Natural killer cell (primary cell): ENCODE measurements at regions not wholly inside any gene's neighbourhood (a gene's known extent, or its start where the extent isn't known, plus 50 kb on each side); places are given as distances from the start of the nearest gene placed in this dataset.

Experiments
- ATAC-seq, 3 donors: fragments of 150-1000 bp in 2 of 3; fragments of 200-7000 bp in 1 of 3; cut with Tn5 transposase; 1 replicate in 1 of 3; 2 replicates in 2 of 3; pipeline ENCODE4 v1.10.0; 2021; ENCODE audit warnings: mild to moderate bottlenecking in 2 of 3, moderate library complexity in 2 of 3
- DNase-seq, 2 donors: peaks; one replicate each; pipeline versions ENCODE4 v3.0.0 to v3.0.0-alpha.2; 2013 to 2021; ENCODE audit warnings: mixed read lengths in 1 of 2
- H3K27ac ChIP-seq: one replicate; pipeline ENCODE4 v1.5.1; 2013; ENCODE audit warnings: mild to moderate bottlenecking, low read length
- H3K27me3 ChIP-seq: one replicate; pipeline ENCODE4 v1.6.1; 2013; ENCODE audit warnings: low read length; ENCODE audit not compliant: control insufficient read depth, insufficient read depth
- H3K36me3 ChIP-seq: one replicate; pipeline ENCODE4 v1.6.1; 2013; ENCODE audit warnings: low read length; ENCODE audit not compliant: control insufficient read depth, insufficient read depth
- H3K4me1 ChIP-seq: one replicate; pipeline ENCODE4 v1.6.1; 2013; ENCODE audit warnings: low read length; ENCODE audit not compliant: control insufficient read depth, insufficient read depth
- H3K4me3 ChIP-seq: one replicate; pipeline ENCODE4 v1.5.1; 2013; ENCODE audit warnings: low read length
- H3K9me3 ChIP-seq: one replicate; pipeline ENCODE4 v1.6.1; 2013; ENCODE audit warnings: low read length; ENCODE audit not compliant: control insufficient read depth, insufficient read depth
- H3K27ac Mint-ChIP-seq, 2 donors: one replicate each; pipeline ENCODE4 v1.8.0; 2022; ENCODE audit warnings: mild to moderate bottlenecking in 2 of 2, mixed read lengths in 2 of 2, moderate library complexity in 1 of 2
- H3K27me3 Mint-ChIP-seq, 2 donors: one replicate each; pipeline ENCODE4 v1.8.0; 2022; ENCODE audit warnings: low read depth in 2 of 2, mixed read lengths in 2 of 2
- H3K36me3 Mint-ChIP-seq: one replicate; pipeline ENCODE4 v1.8.0; 2022; ENCODE audit warnings: mixed read lengths
- H3K4me1 Mint-ChIP-seq, 2 donors: one replicate each; pipeline ENCODE4 v1.8.0; 2022; ENCODE audit warnings: mixed read lengths in 2 of 2
- H3K4me3 Mint-ChIP-seq: one replicate; pipeline ENCODE4 v1.8.0; 2022; ENCODE audit warnings: mild to moderate bottlenecking, moderate library complexity, mixed read lengths
- H3K9me3 Mint-ChIP-seq, 2 donors: one replicate each; pipeline ENCODE4 v1.8.0; 2022; ENCODE audit warnings: mixed read lengths in 2 of 2
- CTCF ChIP-seq: fragments of 200-600 bp; IDR thresholded peaks from one replicate; pipeline ENCODE4 v1.8.0; 2022; ENCODE audit warnings: antibody characterized with exemption
- WGBS: methylation state at CpG from one replicate; pipeline ENCODE4 v1.1.7; 2013; ENCODE audit warnings: missing lambda C conversion rate; ENCODE audit not compliant: insufficient coverage; 5-methylcytosine and 5-hydroxymethylcytosine counted together
- intact Hi-C: fragments of 100-400 bp; cut with micrococcal nuclease; formaldehyde crosslinking; loops from one replicate; pipeline ENCODE4 v1.14.2; 2022

GRCh38 chr2:236965021-236965840, 120.5 kb upstream of the COPS8 start:
- no peak for TF ChIP-seq CTCF
- Histone ChIP-seq H3K27me3 (no peaks in the 10 kb centered on the region), H3K4me3 (no peak overlapping the region), H3K4me1 (peaks cover 31% of the 10 kb centered on the region), H3K36me3 (no peaks in the 10 kb centered on the region), H3K9me3 (no peaks in the 10 kb centered on the region), H3K27ac (no peak overlapping the region)
- no peaks in the 10 kb centered on the region for H3K9me3 Mint-ChIP-seq
- ATAC-seq (no peak), DNase-seq (no peak)
- H3K27ac Mint-ChIP-seq, result no peak overlapping the region
- WGBS, result 84% methylated on average over 13 of the region's 13 CpGs
- intact Hi-C loops, result no loop called here
- H3K27me3 Mint-ChIP-seq, result peaks cover 0 to 3% of the 10 kb centered on the region in 2 donors
- peaks cover 19 to 30% of the 10 kb centered on the region in 2 donors for H3K4me1 Mint-ChIP-seq
- H3K4me3 Mint-ChIP-seq, result no peak overlapping the region
- H3K36me3 Mint-ChIP-seq, result no peaks in the 10 kb centered on the region

GRCh38 chr2:236965841-236966096, 119.9 kb upstream of the COPS8 start:
- H3K9me3 Mint-ChIP-seq, result no peaks in the 10 kb centered on the region
- Histone ChIP-seq H3K27ac (no peak overlapping the region), H3K4me1 (peaks cover 36% of the 10 kb centered on the region), H3K4me3 (no peak overlapping the region), H3K36me3 (no peaks in the 10 kb centered on the region), H3K27me3 (no peaks in the 10 kb centered on the region), H3K9me3 (no peaks in the 10 kb centered on the region)
- no peak for DNase-seq
- H3K4me1 Mint-ChIP-seq, result peaks cover 22 to 32% of the 10 kb centered on the region in 2 donors
- H3K27ac Mint-ChIP-seq, result no peak overlapping the region
- peaks cover 0 to 3% of the 10 kb centered on the region in 2 donors for H3K27me3 Mint-ChIP-seq
- ATAC-seq, result no peak
- intact Hi-C loops, result no loop called here
- H3K36me3 Mint-ChIP-seq, result no peaks in the 10 kb centered on the region
- TF ChIP-seq CTCF, result no peak
- 100% methylated on average over 1 of the region's 1 CpG for WGBS
- H3K4me3 Mint-ChIP-seq, result no peak overlapping the region

DNA sequence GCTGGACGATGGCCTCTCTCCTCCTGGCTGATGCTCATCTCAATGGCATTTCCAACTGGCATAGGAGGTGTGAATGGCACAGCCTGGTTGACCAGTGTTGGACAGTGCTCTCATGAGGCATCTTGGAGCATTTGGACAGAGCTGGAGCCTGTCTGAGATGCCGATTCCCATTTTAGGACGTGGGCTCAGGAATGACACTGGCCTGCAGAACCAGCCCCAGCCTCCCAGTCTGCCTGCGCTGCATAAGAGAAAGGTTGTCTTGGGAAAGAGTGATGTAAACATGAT, 118.2 kb upstream of the COPS8 start:
- no peaks in the 10 kb centered on the region for H3K36me3 Mint-ChIP-seq
- Histone ChIP-seq H3K9me3 (no peaks in the 10 kb centered on the region), H3K27ac (peak overlapping the region; percentile 18), H3K36me3 (no peaks in the 10 kb centered on the region), H3K4me1 (peaks cover 37% of the 10 kb centered on the region), H3K27me3 (no peaks in the 10 kb centered on the region), H3K4me3 (no peak overlapping the region)
- no peak for DNase-seq
- H3K4me3 Mint-ChIP-seq, result no peak overlapping the region
- ATAC-seq, result no peak
- H3K27ac Mint-ChIP-seq, result no peak overlapping the region
- WGBS, result 82% methylated on average over 4 of the region's 4 CpGs
- no peaks in the 10 kb centered on the region for H3K9me3 Mint-ChIP-seq
- peaks cover 22 to 32% of the 10 kb centered on the region in 2 donors for H3K4me1 Mint-ChIP-seq
- intact Hi-C loops, result no loop called here
- no peak for TF ChIP-seq CTCF
- H3K27me3 Mint-ChIP-seq, result peaks cover 3 to 4% of the 10 kb centered on the region in 2 donors
